T-helper 2 cell treated with Interferon-gamma antibody and Interleukin-4, amounts not matched to agents 5 μg/mL and 100 μg/mL, for 36 hours (primary cell): ENCODE measurements at regions not wholly inside any gene's neighbourhood (a gene's known extent, or its start where the extent isn't known, plus 50 kb on each side); places are given as distances from the start of the nearest gene placed in this dataset.
"Not testable (repeated sequence)": the region's sequence is repeated elsewhere in the genome, so short reads cannot be mapped to it uniquely, and the experiment has no call there.

Source experiments
- DNase-seq: peaks from one replicate; pipeline ENCODE4 v3.0.0; 2021; ENCODE audit warnings: low spot score
- H3K27ac Mint-ChIP-seq: one replicate; pipeline ENCODE4 v1.8.0; 2021; ENCODE audit warnings: mild to moderate bottlenecking, mixed read lengths
- H3K27me3 Mint-ChIP-seq: one replicate; pipeline ENCODE4 v1.8.0; 2021; ENCODE audit warnings: low read depth, mixed read lengths
- H3K36me3 Mint-ChIP-seq: one replicate; pipeline ENCODE4 v1.8.0; 2021; ENCODE audit warnings: low read depth, mixed read lengths
- H3K4me1 Mint-ChIP-seq: one replicate; pipeline ENCODE4 v1.8.0; 2021; ENCODE audit warnings: low read depth, mixed read lengths
- H3K4me3 Mint-ChIP-seq: one replicate; pipeline ENCODE4 v1.8.0; 2022; ENCODE audit warnings: mild to moderate bottlenecking, moderate library complexity, mixed read lengths
- H3K9me3 Mint-ChIP-seq: one replicate; pipeline ENCODE4 v1.8.0; 2021; ENCODE audit warnings: mixed read lengths

DNA sequence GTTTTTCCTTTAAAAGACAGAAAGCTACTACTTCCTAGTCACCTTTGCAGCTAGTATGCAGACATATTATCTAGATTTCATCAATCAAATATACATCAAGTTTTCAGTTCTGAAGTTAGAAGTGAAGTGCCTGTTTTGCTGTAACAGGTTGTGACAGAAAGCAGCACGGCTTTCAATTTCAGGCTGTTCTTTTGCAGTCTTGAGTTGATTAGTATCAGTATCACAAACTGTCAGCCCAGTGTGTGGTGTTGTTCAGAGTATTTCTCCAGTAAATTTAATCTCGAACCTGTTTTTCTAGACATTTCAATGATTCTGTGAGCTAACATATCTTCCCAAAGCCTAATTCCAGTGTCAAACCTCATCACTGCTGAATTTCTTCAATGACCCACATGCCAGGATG lies 1050.8 kb downstream of the DIPK2A start:
- Mint-ChIP-seq H3K27ac (no peak overlapping the region), H3K27me3 (no peaks in the 10 kb centered on the region), H3K9me3 (no peaks in the 10 kb centered on the region), H3K36me3 (no peaks in the 10 kb centered on the region), H3K4me1 (no peaks in the 10 kb centered on the region), H3K4me3 (no peak overlapping the region)
- DNase-seq = no peak

DNA sequence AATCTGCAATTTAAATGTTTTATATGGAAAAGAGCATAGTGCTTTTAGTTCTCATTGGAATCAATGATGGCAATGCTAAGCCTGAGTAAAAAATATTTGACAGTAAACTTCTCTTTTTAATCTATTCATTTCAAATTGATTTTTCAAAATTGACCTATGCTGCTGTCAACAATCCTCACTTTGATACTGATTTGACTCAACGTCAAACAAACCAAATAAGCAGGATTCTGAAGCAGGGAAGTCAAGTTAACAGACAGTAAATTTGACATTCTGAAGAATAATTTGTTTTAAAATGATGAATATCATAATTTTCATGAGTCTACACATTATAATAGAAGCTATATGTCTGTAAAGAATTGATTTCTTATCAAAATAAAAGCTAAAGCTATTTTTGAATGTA lies 1053.1 kb downstream of the DIPK2A start:
- no peaks in the 10 kb centered on the region for H3K9me3 Mint-ChIP-seq
- H3K4me3 Mint-ChIP-seq = no peak overlapping the region
- no peak overlapping the region for H3K27ac Mint-ChIP-seq
- H3K36me3 Mint-ChIP-seq = no peaks in the 10 kb centered on the region
- no peaks in the 10 kb centered on the region for H3K4me1 Mint-ChIP-seq
- no peak for DNase-seq
- H3K27me3 Mint-ChIP-seq = no peaks in the 10 kb centered on the region

DNA sequence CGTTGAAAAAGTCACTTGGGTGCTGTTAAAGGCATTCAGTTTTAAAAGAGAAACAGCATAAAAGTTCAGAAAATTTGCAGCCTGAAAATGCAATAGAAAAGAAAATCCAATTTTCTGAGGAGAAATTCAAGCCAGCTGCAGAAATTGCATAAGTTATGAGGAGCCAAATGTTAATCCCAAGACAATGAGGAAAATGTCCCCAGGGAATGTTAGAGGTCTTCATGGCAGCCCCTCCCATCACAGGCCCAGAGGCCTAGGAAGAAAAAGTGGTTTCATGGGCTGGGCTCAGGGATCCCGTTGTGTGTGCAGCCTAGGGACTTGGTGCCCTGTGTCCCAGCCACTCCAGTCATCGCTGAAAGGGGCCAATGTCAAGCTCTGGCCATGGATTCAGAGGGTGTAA lies 1055.6 kb downstream of the DIPK2A start:
- not testable (repeated sequence) for H3K36me3 Mint-ChIP-seq, H3K9me3 Mint-ChIP-seq, H3K4me1 Mint-ChIP-seq, DNase-seq, H3K4me3 Mint-ChIP-seq, H3K27me3 Mint-ChIP-seq, H3K27ac Mint-ChIP-seq

DNA sequence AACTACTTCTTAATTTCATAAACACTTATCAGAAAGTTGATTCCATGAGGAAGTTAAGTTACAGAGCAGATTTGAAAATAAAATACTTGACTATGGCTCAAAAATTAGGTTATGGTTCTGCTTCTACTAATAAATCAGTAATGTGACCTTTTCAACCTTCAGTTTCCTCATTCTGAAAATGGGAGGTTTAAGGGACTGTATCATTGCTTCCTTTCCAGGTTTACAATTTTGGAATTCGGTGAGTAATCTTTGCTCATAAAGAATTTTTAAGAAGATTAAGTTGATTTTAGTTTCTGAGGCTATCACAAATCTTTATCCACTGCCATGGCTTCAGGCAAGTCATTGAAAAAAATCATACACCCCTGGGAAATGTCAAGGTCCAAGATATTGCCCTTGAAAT lies 1061.2 kb downstream of the DIPK2A start:
- Mint-ChIP-seq H3K9me3 (no peaks in the 10 kb centered on the region), H3K4me1 (no peaks in the 10 kb centered on the region), H3K27me3 (no peaks in the 10 kb centered on the region), H3K36me3 (no peaks in the 10 kb centered on the region), H3K4me3 (no peak overlapping the region), H3K27ac (no peak overlapping the region)
- DNase-seq = no peak

DNA sequence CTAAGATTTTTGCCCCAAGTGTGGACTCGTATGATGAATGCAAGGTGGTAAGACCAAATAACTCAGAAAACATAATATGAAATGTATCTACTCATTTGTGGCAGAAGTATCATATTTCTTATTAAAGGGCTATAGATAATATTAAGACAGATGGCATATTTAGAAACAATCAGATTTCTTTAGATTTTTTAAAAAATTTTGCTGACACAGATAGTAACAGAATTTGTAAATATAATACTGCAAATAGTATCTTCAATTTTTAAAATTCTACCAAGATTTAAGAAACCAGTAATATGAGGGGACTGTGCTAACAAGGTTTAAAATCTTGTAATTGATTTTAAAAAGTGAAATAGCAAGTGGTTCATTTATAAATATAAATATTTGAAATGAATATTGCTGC lies 1064.1 kb downstream of the DIPK2A start:
- H3K9me3 Mint-ChIP-seq = no peaks in the 10 kb centered on the region
- no peak for DNase-seq
- H3K4me3 Mint-ChIP-seq = no peak overlapping the region
- no peaks in the 10 kb centered on the region for H3K4me1 Mint-ChIP-seq
- no peaks in the 10 kb centered on the region for H3K27me3 Mint-ChIP-seq
- H3K27ac Mint-ChIP-seq = no peak overlapping the region
- H3K36me3 Mint-ChIP-seq = no peaks in the 10 kb centered on the region

DNA sequence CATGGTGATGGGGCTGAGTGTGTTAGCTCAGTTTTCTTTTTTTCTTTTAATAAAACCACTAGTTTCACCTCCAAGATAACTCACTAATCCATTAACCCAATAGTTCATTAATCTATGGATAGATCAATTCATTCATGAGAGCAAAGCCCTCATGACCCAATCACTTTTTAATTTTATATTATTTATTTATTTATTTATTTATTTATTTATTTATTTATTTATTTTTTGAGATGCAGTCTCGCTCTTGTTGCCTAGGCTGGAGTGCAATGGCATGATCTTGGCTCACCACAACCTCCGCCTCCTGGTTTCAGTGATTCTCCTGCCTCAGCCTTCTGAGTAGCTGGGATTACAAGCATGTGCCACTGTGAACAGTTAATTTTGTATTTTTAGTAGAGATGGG lies 1082.4 kb downstream of the DIPK2A start:
- DNase-seq, H3K9me3 Mint-ChIP-seq: not testable (repeated sequence)

DNA sequence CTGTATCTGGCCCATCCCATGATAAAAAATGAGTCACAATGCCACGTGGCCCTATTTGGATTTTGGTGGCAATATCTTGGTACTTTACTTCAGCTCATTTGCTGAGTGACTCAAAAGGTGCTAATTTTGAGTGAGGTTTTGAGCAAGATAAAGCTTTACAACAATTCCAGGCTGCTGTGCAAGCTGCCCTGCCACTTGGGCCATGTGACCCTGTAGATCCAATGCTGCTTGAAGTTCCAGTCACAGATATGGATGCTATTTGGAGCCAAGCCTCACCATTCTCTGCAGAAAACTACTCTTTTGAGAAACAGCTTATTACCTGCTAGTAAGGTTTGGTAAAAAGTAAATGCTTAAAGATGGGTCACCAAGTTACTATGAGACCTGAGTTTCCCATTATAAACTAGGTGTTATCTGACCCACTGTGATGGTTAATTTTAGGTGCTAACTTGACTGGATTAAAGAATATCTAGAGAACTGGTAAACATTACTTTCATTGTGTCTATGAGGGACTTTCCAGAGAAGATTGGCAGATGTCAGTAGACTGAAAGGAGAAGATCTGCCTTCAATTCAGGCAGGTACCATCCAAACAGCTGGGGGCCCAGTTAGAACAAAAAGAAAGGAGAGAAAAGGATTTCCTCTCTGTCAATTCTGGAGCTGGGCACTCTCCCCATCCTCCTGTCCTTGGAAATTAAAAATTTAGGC lies 1083.9 kb downstream of the DIPK2A start:
- Mint-ChIP-seq H3K9me3 (peaks cover 8% of the 10 kb centered on the region), H3K36me3 (no peaks in the 10 kb centered on the region), H3K4me1 (no peaks in the 10 kb centered on the region), H3K4me3 (no peak overlapping the region), H3K27me3 (no peaks in the 10 kb centered on the region), H3K27ac (no peak overlapping the region)
- DNase-seq = no peak

More for the DNA sequence above, 1082.4 kb downstream of the DIPK2A start:
- not testable (repeated sequence) for H3K36me3 Mint-ChIP-seq, H3K4me1 Mint-ChIP-seq, H3K27me3 Mint-ChIP-seq, H3K27ac Mint-ChIP-seq, H3K4me3 Mint-ChIP-seq

DNA sequence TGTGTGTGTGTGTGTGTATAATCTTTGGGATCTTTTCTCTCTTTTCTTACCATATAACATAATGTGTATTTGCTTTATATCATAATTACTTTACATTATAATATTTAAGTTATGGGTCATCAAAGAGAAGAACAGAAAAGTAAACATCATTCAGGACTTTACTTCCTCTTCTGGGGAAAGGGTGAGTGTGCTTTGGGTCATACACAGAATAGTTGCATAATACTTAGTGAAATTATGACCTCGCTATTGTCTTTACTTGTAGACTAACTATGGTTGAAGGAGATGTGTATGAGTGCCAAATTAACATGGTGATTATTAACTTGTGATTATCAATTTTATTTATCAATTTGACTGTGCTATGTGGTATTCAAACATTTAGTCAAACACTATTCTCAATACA lies 1086.9 kb downstream of the DIPK2A start:
- Mint-ChIP-seq H3K36me3 (no peaks in the 10 kb centered on the region), H3K9me3 (peaks cover 16% of the 10 kb centered on the region), H3K27me3 (no peaks in the 10 kb centered on the region), H3K4me3 (no peak overlapping the region), H3K4me1 (no peaks in the 10 kb centered on the region), H3K27ac (no peak overlapping the region)
- DNase-seq = no peak

DNA sequence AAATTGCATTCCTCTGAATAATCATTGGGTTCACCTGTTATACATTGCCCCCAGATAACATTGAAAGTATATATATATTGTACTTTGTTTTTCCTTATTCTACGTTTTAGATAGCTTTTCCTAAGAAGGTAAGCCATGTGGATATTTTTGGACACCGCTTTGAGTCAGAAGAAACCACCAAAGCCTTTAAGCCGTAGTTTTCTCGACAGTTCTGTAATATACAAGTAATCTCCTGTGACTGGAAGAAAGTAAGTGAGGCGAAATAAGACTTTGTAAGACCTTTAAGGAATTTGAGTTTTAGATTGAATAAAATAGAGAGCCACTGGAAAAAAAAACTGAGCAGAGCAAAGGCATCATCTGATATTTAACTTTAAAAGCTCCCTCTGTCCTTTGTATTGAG lies 1092.0 kb downstream of the DIPK2A start:
- H3K27ac Mint-ChIP-seq = no peak overlapping the region
- H3K4me1 Mint-ChIP-seq = no peaks in the 10 kb centered on the region
- no peak overlapping the region for H3K4me3 Mint-ChIP-seq
- no peaks in the 10 kb centered on the region for H3K36me3 Mint-ChIP-seq
- H3K27me3 Mint-ChIP-seq = no peaks in the 10 kb centered on the region
- H3K9me3 Mint-ChIP-seq = peaks cover 23% of the 10 kb centered on the region
- no peak for DNase-seq

DNA sequence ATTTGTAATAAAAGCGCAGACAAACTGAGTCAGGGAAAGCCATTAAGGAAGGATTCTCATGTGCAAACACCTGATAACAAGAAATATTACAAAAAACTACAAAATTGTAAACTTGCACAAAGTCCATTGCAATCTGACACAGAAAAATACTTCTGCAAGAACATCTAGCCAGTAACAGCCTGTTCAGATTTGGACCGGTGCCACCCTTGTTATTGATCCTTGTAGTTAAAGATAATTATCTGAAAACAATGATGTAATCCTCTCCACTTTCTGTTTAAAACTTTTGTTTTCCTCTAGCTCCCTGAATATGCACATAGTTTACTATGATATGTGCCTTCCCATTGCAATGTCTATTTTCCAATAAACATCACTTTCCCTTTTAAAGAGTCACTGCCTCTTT lies 1090.2 kb downstream of the PLOD2 start:
- Mint-ChIP-seq H3K4me3 (no peak overlapping the region), H3K9me3 (peaks cover 5% of the 10 kb centered on the region), H3K27ac (no peak overlapping the region), H3K36me3 (no peaks in the 10 kb centered on the region), H3K4me1 (no peaks in the 10 kb centered on the region), H3K27me3 (no peaks in the 10 kb centered on the region)
- no peak for DNase-seq

DNA sequence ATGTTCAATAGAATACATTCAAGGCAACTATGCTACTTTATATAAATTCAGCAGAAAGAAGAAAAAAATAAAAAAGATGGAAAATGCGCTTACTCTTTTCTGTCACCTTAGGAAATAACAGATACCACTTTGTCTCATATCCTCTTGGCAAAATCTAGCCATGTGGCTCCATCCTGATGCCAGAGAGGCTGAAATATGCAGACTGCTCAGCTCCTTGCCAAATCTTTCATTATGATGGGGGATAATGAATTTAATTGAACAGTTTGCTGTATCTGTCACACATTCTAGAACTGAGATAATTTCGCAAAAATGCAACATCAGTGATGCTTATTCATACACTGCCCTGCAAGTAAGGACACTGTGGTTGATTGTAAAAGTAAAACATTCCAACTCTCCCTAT lies 1081.5 kb downstream of the PLOD2 start:
- H3K9me3 Mint-ChIP-seq = no peaks in the 10 kb centered on the region
- no peak for DNase-seq
- H3K4me1 Mint-ChIP-seq = no peaks in the 10 kb centered on the region
- H3K4me3 Mint-ChIP-seq = no peak overlapping the region
- no peak overlapping the region for H3K27ac Mint-ChIP-seq
- no peaks in the 10 kb centered on the region for H3K27me3 Mint-ChIP-seq
- no peaks in the 10 kb centered on the region for H3K36me3 Mint-ChIP-seq

DNA sequence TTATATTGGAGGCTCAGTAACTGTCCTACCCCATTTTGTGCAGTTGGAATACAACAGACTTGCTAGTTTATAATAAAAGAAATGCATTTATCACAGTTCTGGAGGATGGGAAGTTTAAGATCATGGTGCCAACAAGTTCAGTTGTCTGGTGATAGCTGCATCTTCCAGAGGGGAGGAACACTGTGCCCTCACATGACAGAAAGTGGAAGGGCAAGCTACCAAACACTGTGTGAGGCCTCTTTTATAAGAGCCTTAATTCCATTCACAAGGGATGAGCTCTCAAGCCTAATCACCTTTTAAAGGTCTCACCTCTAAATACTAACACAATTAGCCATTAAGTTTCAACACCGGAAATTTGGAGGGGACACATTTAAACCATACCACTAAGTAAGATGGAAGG lies 1073.9 kb downstream of the PLOD2 start:
- H3K9me3 Mint-ChIP-seq = no peaks in the 10 kb centered on the region
- H3K27ac Mint-ChIP-seq = no peak overlapping the region
- H3K4me3 Mint-ChIP-seq = no peak overlapping the region
- H3K27me3 Mint-ChIP-seq = no peaks in the 10 kb centered on the region
- no peaks in the 10 kb centered on the region for H3K36me3 Mint-ChIP-seq
- no peak for DNase-seq
- no peaks in the 10 kb centered on the region for H3K4me1 Mint-ChIP-seq

DNA sequence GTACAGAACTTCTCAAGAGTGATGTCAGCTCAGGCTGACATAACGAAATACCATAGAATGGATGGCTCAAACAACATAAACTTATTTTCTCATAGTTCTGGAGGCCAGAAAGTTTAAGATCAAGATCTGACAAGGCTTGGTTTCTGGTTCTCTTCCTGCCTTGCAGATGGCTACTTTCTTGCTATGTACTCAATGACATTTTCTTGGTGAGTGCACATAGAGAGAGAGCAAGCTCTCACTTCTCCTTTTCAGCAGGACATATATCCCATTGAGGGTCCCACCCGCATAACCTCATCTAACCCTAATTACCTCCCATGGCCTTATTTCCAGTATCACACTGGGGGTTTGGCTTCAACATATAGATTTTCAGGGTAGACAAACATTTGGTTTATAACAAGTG lies 1072.1 kb downstream of the PLOD2 start:
- Mint-ChIP-seq H3K4me3 (no peak overlapping the region), H3K4me1 (no peaks in the 10 kb centered on the region), H3K36me3 (no peaks in the 10 kb centered on the region), H3K27ac (no peak overlapping the region), H3K9me3 (no peaks in the 10 kb centered on the region), H3K27me3 (no peaks in the 10 kb centered on the region)
- DNase-seq = no peak

DNA sequence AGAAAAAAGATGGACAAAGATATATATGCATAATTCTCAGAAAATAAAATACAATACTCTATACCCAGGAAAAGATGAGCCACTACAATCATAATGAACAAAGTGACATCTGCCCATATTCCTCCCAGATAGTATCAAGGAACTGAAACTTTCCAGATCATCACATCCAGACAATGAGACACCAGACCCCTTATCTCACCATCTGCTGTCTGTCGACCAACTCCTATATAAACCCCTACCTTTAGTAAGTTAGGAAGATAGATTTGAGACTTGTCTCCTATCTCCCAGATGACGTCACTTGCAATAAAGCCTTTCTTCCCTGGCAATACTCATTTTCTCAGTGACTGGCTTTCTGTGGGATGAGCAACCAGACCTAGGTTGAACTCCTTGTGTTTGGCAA lies 1071.6 kb downstream of the PLOD2 start:
- no peaks in the 10 kb centered on the region for H3K4me1 Mint-ChIP-seq
- H3K27ac Mint-ChIP-seq = no peak overlapping the region
- H3K27me3 Mint-ChIP-seq = no peaks in the 10 kb centered on the region
- no peaks in the 10 kb centered on the region for H3K36me3 Mint-ChIP-seq
- no peak overlapping the region for H3K4me3 Mint-ChIP-seq
- DNase-seq = no peak
- no peaks in the 10 kb centered on the region for H3K9me3 Mint-ChIP-seq

DNA sequence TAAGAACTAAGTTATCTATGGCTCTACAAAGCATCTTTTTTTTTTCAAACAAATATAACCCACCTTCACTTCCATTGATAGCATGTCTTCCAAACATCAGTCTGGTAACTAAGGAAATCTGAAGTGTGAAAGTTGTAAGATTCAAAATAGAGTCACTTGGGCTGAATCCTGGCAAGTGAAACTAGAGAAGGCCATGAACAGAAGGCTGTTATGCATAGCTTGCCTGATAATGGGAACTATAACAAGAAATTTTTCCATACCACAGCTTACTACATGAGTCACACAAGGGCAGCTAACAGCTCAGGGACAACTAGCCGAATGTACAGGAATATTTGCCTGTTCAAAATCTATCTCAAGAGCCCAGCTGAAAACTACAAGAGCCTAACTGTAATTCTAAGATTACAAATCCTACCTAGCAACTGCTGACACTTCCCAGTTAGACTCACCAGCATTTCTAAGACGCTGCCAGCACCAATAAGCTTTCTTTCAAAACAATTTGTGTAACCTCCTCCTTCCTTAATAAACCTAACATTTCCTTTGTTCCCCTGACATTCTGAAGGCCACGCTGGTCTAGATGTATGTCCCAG lies 1066.5 kb downstream of the PLOD2 start:
- no peaks in the 10 kb centered on the region for H3K9me3 Mint-ChIP-seq
- DNase-seq = no peak
- no peak overlapping the region for H3K4me3 Mint-ChIP-seq
- no peaks in the 10 kb centered on the region for H3K36me3 Mint-ChIP-seq
- H3K4me1 Mint-ChIP-seq = no peaks in the 10 kb centered on the region
- H3K27me3 Mint-ChIP-seq = no peaks in the 10 kb centered on the region
- H3K27ac Mint-ChIP-seq = no peak overlapping the region
